Gastroesophageal sphincter (tissue), 4 donors: ENCODE measurements at regions not wholly inside any gene's neighbourhood (a gene's known extent, or its start where the extent isn't known, plus 50 kb on each side); places are given as distances from the start of the nearest gene placed in this dataset.
"Not testable (repeated sequence)": the region's sequence is repeated elsewhere in the genome, so short reads cannot be mapped to it uniquely, and the experiment has no call there.

Experiments
- ATAC-seq: fragments of 150-250 bp; one replicate; pipeline ENCODE4 v1.9.1; 2016; ENCODE audit warnings: mild to moderate bottlenecking, moderate library complexity
- H3K27ac ChIP-seq, 4 donors: fragments of 200-600 bp; sonication (generic) in 3 of 4; 1 replicate in 3 of 4; 2 replicates in 1 of 4; pipeline ENCODE4 v1.5.1; 2016 to 2019
- H3K27me3 ChIP-seq: fragments of 200-600 bp; sonication (generic); one replicate; pipeline ENCODE4 v1.5.1; 2019
- H3K36me3 ChIP-seq, 2 donors: fragments of 200-600 bp; sonication (generic); one replicate each; pipeline ENCODE4 v1.5.1; 2019; ENCODE audit warnings: control low read depth in 1 of 2
- H3K4me1 ChIP-seq, 3 donors: fragments of 200-600 bp; sonication (generic); 1 replicate in 2 of 3; 2 replicates in 1 of 3; pipeline ENCODE4 v1.5.1; 2016 to 2019; ENCODE audit warnings: control low read depth in 2 of 3
- H3K4me3 ChIP-seq, 2 donors: fragments of 200-600 bp; sonication (generic); one replicate each; pipeline ENCODE4 v1.5.1; 2019; ENCODE audit warnings: mild to moderate bottlenecking in 1 of 2, moderate library complexity in 1 of 2
- H3K9me3 ChIP-seq, 3 donors: fragments of 200-600 bp; sonication (generic); one replicate each; pipeline ENCODE4 v1.5.1; 2017 to 2019; ENCODE audit warnings: control low read depth in 2 of 3
- CTCF ChIP-seq, 4 experiments: fragments of 200-600 bp in 2 of 4; fragments of 450-650 bp in 2 of 4; sonication (generic) in 1 of 4; IDR thresholded peaks; one replicate each; pipeline ENCODE4 v1.5.1; 2017 to 2019; ENCODE audit warnings: antibody characterized with exemption in 4 of 4, mild to moderate bottlenecking in 2 of 4, moderate library complexity in 2 of 4
- EP300 ChIP-seq: sonication (generic); formaldehyde crosslinking; IDR thresholded peaks from one replicate; pipeline ENCODE4 v1.6.1; 2017; ENCODE audit warnings: antibody characterized with exemption, mild to moderate bottlenecking
- POLR2A ChIP-seq, 2 donors: fragments of 450-650 bp; IDR thresholded peaks; one replicate each; pipeline ENCODE4 v1.6.1; 2017; ENCODE audit warnings: antibody characterized with exemption in 2 of 2, mild to moderate bottlenecking in 2 of 2, moderate library complexity in 1 of 2
- POLR2AphosphoS5 ChIP-seq: sonication (generic); formaldehyde crosslinking; IDR thresholded peaks from one replicate; pipeline ENCODE4 v1.6.1; 2017; ENCODE audit warnings: antibody characterized with exemption
- WGBS, 2 donors: methylation state at CpG; one replicate each; pipeline ENCODE4 v1.1.5; 2018; ENCODE audit warnings: low coverage in 1 of 2; 5-methylcytosine and 5-hydroxymethylcytosine counted together

- H3K9me3 ChIP-seq = no peaks in the 10 kb centered on the region
- no peak overlapping the region for H3K4me3 ChIP-seq
- H3K4me1 ChIP-seq = no peaks in the 10 kb centered on the region
- 57% methylated on average over 1 of the region's 1 CpG for WGBS, 2 donors
- ATAC-seq = no peak
- no peak for TF ChIP-seq POLR2A (IDR thresholded peaks at IDR 0.05)
- no peak for TF ChIP-seq CTCF (IDR thresholded peaks at IDR 0.05)
- no peak for TF ChIP-seq POLR2AphosphoS5
- TF ChIP-seq EP300 = no peak
- H3K27me3 ChIP-seq = peaks cover 5% of the 10 kb centered on the region
- no peaks in the 10 kb centered on the region for H3K36me3 ChIP-seq
- no peak overlapping the region for H3K27ac ChIP-seq
Measured at GRCh38 chr13:60229708-60230272, 66.1 kb upstream of the DIAPH3 start.

- H3K4me1 ChIP-seq = no peaks in the 10 kb centered on the region
- no peaks in the 10 kb centered on the region for H3K36me3 ChIP-seq
- H3K4me3 ChIP-seq = no peak overlapping the region
- TF ChIP-seq POLR2A (IDR thresholded peaks at IDR 0.05) (no peak), POLR2AphosphoS5 (no peak), CTCF (IDR thresholded peaks at IDR 0.05) (no peak), EP300 (no peak)
- H3K27ac ChIP-seq = no peak overlapping the region
- whole genome bisulfite sequencing, 2 donors = 7 to 28% methylated on average over 3 of the region's 3 CpGs
- peaks cover 5% of the 10 kb centered on the region for H3K27me3 ChIP-seq
- ATAC-seq = no peak
- no peaks in the 10 kb centered on the region for H3K9me3 ChIP-seq
Measured at GRCh38 chr13:60230593-60230992, 66.9 kb upstream of the DIAPH3 start.

GRCh38 chr13:60242043-60242595, 78.4 kb upstream of the DIAPH3 start:
- WGBS, 2 donors = 47 to 56% methylated on average over 2 of the region's 2 CpGs
- ATAC-seq = no peak
- Histone ChIP-seq H3K27me3 (no peaks in the 10 kb centered on the region), H3K9me3 (no peaks in the 10 kb centered on the region), H3K27ac (no peak overlapping the region), H3K4me3 (no peak overlapping the region), H3K4me1 (no peaks in the 10 kb centered on the region), H3K36me3 (no peaks in the 10 kb centered on the region)
- TF ChIP-seq EP300 (no peak), POLR2A (IDR thresholded peaks at IDR 0.05) (no peak), POLR2AphosphoS5 (no peak), CTCF (IDR thresholded peaks at IDR 0.05) (no peak)

- no peak for ATAC-seq
- no peak overlapping the region for H3K27ac ChIP-seq
- no peaks in the 10 kb centered on the region for H3K36me3 ChIP-seq
- H3K4me3 ChIP-seq = no peak overlapping the region
- H3K4me1 ChIP-seq = no peaks in the 10 kb centered on the region
- H3K27me3 ChIP-seq = no peaks in the 10 kb centered on the region
- no peaks in the 10 kb centered on the region for H3K9me3 ChIP-seq
- 94 to 100% methylated on average over 1 of the region's 1 CpG for WGBS, 2 donors
- TF ChIP-seq POLR2A (IDR thresholded peaks at IDR 0.05) = no peak
- TF ChIP-seq POLR2AphosphoS5 = no peak
- TF ChIP-seq CTCF (IDR thresholded peaks at IDR 0.05) = no peak
- no peak for TF ChIP-seq EP300
Measured at GRCh38 chr13:60244381-60244780, 80.7 kb upstream of the DIAPH3 start.

GRCh38 chr13:60251419-60251818, 87.7 kb upstream of the DIAPH3 start:
- WGBS, 2 donors = 100% methylated on average over 2 of the region's 10 CpGs; no CpG with 5 or more reads in 1 of the 2 donors
- not testable (repeated sequence) for H3K4me3 ChIP-seq, H3K27ac ChIP-seq, H3K27me3 ChIP-seq, H3K36me3 ChIP-seq, ATAC-seq, H3K4me1 ChIP-seq, H3K9me3 ChIP-seq
